ENCODE measurements at regions not wholly inside any gene's neighbourhood (a gene's known extent, or its start where the extent isn't known, plus 50 kb on each side); places are given as distances from the start of the nearest gene placed in this dataset.
A peak's percentile ranks its signal among the peaks of the same experiment; 100 is the strongest.

DNA sequence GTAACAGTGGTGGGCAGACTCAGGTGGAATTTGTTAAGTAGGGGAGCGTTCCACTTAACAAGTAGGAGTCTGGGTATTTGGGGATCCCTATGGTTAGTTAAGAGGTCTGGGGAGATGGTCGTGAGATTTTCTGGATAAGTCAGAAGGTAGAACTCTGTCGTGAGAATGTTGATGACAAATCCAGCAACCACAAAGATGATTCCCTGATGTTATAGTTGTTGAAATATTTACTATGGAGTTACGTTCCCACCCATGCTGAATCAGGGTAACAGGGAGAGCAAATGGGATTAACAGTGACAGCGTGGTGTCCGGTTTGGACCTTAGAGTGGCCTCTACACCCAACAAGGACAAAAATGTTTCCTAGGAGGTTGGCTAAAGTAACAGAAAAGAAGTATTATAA, 110.8 kb downstream of the MFSD1 start:
- peak; percentile 25 for DNase-seq (ENCODE audit: low read depth)
- TF ChIP-seq, protein P1, sequence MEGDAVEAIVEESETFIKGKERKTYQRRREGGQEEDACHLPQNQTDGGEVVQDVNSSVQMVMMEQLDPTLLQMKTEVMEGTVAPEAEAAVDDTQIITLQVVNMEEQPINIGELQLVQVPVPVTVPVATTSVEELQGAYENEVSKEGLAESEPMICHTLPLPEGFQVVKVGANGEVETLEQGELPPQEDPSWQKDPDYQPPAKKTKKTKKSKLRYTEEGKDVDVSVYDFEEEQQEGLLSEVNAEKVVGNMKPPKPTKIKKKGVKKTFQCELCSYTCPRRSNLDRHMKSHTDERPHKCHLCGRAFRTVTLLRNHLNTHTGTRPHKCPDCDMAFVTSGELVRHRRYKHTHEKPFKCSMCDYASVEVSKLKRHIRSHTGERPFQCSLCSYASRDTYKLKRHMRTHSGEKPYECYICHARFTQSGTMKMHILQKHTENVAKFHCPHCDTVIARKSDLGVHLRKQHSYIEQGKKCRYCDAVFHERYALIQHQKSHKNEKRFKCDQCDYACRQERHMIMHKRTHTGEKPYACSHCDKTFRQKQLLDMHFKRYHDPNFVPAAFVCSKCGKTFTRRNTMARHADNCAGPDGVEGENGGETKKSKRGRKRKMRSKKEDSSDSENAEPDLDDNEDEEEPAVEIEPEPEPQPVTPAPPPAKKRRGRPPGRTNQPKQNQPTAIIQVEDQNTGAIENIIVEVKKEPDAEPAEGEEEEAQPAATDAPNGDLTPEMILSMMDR (conservative IDR thresholded peaks at IDR 0.05; ENCODE audit: control insufficient read depth, insufficient read depth, low read depth, low read length), result no peak
- no peak overlapping the region for H3K4me3 ChIP-seq (ENCODE audit: control insufficient read depth, low read depth, low read length)

DNA sequence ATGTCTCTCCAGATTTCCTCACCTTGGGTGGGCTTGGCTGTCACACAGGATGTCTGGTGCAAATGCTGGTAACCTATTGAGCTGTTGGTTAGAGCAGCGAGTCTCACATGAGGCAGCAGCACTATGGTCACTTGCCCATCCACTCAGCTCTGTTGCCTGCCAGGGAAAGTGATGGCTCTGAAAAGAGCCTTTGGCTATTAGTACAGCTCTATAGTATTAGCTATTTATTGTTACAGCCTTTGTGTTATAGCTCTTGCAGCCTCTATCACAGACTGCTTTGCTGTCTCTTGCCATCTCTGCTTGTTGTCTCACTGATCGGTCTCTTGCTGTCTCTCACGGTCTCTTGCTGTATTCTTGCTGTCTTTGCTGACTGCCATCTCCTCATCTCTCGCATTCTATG, 114.3 kb downstream of the MFSD1 start:
- TF ChIP-seq, protein P1 (conservative IDR thresholded peaks at IDR 0.05; ENCODE audit: control insufficient read depth, insufficient read depth, low read depth, low read length), result no peak
- H3K4me3 ChIP-seq (ENCODE audit: control insufficient read depth, low read depth, low read length), result no peak overlapping the region

DNA sequence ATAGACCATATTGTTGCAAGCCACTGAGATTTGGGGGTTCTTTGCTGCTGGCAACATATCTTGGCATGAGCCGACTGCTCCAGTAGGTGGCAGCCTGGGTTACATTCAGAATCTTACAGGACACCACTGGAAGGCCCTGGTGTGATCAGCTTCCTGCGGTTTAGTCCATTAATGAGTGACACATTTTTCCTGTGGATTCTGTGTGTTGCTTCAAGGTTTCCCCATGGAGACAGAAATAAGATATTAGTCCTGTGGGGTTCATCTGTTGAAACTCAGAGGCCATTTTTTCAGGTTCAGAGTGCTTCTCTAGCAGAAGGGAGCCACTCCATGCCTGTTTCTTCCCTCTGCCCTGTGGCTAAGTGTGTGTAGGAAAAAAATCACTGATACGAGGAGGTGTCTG, 116.2 kb downstream of the MFSD1 start:
- no peak overlapping the region for H3K4me3 ChIP-seq (ENCODE audit: control insufficient read depth, low read depth, low read length)
- peak; percentile 78 for DNase-seq (ENCODE audit: low read depth)
- TF ChIP-seq, protein P1 (conservative IDR thresholded peaks at IDR 0.05; ENCODE audit: control insufficient read depth, insufficient read depth, low read depth, low read length), result peak; percentile 84

More for the DNA sequence above, 114.3 kb downstream of the MFSD1 start:
- no peak for DNase-seq (ENCODE audit: low read depth)

DNA sequence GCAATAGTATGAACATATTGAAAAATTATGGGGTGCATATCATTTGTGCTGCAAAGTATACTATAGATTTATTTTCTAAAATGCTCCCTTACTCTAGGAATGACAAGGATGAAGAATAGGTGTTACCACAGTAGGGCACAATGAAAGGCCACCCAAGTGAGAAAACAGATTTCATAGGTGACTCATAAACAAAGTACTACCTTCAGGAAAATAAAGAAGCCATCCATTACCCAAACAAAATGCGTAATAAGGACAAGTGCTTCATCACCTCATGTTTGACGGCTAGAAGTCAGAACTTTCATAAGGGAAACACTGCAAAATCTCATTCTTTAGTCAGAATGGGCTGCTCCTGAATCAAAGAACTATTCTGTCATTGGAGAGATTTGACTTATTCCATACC, 116.6 kb downstream of the MFSD1 start:
- H3K4me3 ChIP-seq (ENCODE audit: control insufficient read depth, low read depth, low read length), result no peak overlapping the region
- TF ChIP-seq, protein P1 (conservative IDR thresholded peaks at IDR 0.05; ENCODE audit: control insufficient read depth, insufficient read depth, low read depth, low read length), result no peak

DNA sequence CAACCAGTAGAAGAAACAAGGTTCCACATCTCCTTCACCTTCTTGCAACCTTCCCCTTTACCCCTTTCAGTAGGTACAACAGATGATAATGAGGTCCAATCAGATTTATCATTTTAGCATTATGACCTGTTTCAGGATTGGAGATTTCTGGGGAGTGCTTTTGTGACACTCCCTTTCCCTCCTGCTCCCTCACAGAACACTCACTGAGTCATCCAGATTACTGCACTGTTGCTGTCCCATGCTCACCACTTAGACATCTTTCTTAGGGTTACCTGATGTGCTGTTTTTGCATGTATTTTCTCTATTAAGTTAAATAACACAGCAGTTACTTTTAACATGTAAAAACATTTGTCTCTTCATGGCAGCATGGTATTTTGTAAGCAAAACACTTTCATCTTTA, 118.5 kb downstream of the MFSD1 start:
- peak; percentile 29 for DNase-seq (ENCODE audit: low read depth)
- no peak overlapping the region for H3K4me3 ChIP-seq (ENCODE audit: control insufficient read depth, low read depth, low read length)
- TF ChIP-seq, protein P1 (conservative IDR thresholded peaks at IDR 0.05; ENCODE audit: control insufficient read depth, insufficient read depth, low read depth, low read length), result no peak

More for the DNA sequence above, 116.6 kb downstream of the MFSD1 start:
- no peak for DNase-seq (ENCODE audit: low read depth)

DNA sequence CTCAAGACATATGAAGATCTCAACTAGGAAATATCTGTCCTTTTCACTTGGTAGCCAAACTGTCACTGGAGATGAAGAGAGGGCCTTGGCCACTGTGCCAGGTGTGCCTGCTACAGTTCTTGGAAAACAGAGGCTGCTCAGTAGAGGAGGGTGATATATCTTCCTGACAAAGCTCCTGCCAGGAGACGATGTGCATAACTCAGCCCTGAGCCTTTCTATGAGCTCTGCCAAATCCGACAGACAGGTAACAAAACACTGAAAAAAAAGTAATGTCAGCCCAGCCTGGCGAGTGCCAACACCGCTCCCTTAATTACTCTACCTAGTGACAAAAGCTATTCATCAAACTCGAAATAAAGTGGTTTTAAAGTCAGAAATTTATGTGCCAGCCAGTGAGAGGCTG, 123.2 kb downstream of the MFSD1 start:
- no peak overlapping the region for H3K4me3 ChIP-seq (ENCODE audit: control insufficient read depth, low read depth, low read length)
- TF ChIP-seq, protein P1 (conservative IDR thresholded peaks at IDR 0.05; ENCODE audit: control insufficient read depth, insufficient read depth, low read depth, low read length), result no peak
- no peak for DNase-seq (ENCODE audit: low read depth)

Data from fibroblast of mammary gland (primary cell).